ENCODE measurements at regions not wholly inside any gene's neighbourhood (a gene's known extent, or its start where the extent isn't known, plus 50 kb on each side); places are given as distances from the start of the nearest gene placed in this dataset.

DNA sequence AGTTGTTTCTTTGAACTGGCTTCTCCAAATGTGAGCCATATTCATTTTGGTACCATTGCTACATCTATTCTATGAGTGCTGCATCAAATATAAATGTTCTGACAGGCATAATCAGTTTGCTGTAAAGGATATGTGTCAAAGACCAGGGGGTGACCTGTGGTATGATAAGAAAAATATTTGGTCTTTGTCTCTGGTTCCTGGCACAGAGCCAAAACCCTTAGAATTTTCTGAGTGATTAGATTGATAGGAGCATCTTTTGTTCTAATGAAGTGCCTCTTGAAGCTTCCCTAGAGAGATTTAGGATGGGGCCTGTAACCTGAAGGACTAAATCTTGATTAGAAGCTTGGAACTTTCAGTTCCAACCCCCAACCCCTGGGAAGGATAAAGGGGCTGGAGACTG is 256.3 kb downstream of the NNT start:
- H3K4me1 ChIP-seq = no peaks in the 10 kb centered on the region
- H3K4me3 ChIP-seq = no peak overlapping the region
- DNase-seq = no peak
- H3K9me3 ChIP-seq = no peaks in the 10 kb centered on the region
- TF ChIP-seq POLR2A (IDR thresholded peaks at IDR 0.05) (no peak), EP300 (IDR thresholded peaks at IDR 0.05) (no peak), POLR2AphosphoS5 (IDR thresholded peaks at IDR 0.05) (no peak)
- TF ChIP-seq, protein P1, sequence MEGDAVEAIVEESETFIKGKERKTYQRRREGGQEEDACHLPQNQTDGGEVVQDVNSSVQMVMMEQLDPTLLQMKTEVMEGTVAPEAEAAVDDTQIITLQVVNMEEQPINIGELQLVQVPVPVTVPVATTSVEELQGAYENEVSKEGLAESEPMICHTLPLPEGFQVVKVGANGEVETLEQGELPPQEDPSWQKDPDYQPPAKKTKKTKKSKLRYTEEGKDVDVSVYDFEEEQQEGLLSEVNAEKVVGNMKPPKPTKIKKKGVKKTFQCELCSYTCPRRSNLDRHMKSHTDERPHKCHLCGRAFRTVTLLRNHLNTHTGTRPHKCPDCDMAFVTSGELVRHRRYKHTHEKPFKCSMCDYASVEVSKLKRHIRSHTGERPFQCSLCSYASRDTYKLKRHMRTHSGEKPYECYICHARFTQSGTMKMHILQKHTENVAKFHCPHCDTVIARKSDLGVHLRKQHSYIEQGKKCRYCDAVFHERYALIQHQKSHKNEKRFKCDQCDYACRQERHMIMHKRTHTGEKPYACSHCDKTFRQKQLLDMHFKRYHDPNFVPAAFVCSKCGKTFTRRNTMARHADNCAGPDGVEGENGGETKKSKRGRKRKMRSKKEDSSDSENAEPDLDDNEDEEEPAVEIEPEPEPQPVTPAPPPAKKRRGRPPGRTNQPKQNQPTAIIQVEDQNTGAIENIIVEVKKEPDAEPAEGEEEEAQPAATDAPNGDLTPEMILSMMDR (IDR thresholded peaks at IDR 0.05) = no peak
- H3K27me3 ChIP-seq = no peaks in the 10 kb centered on the region
- no peak overlapping the region for H3K27ac ChIP-seq
- intact Hi-C loops (cut with DNase I) = no loop called here
- H3K36me3 ChIP-seq = no peaks in the 10 kb centered on the region

DNA sequence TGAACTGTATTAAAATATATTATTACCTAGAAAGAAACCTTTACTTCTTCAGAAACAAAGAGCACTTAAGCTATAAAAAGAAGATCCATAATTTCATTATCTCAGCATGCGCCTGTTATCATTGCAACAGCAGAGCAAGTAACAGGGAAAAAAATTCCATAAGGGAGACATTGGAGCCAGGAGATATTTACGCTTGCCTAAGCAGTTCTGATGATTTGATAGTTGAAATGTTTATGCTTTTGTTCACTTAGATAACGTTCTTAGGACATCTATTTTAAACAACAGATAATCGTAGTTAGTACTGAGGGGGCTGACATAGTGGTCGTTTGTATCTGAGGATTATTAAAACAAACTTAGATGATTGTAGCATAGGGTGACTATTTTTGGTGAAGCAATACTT is 252.5 kb downstream of the NNT start:
- H3K36me3 ChIP-seq = no peaks in the 10 kb centered on the region
- DNase-seq = no peak
- H3K4me1 ChIP-seq = no peaks in the 10 kb centered on the region
- no peak overlapping the region for H3K27ac ChIP-seq
- 59 to 64% methylated on average over 5 of the region's 5 CpGs for WGBS, 2 donors
- H3K9me3 ChIP-seq = no peaks in the 10 kb centered on the region
- no peaks in the 10 kb centered on the region for H3K27me3 ChIP-seq
- no peak overlapping the region for H3K4me3 ChIP-seq
- intact Hi-C loops (cut with DNase I) = no loop called here
- TF ChIP-seq, protein P1 (IDR thresholded peaks at IDR 0.05) = no peak
- TF ChIP-seq POLR2AphosphoS5 (IDR thresholded peaks at IDR 0.05) (no peak), POLR2A (IDR thresholded peaks at IDR 0.05) (no peak), EP300 (IDR thresholded peaks at IDR 0.05) (no peak)

DNA sequence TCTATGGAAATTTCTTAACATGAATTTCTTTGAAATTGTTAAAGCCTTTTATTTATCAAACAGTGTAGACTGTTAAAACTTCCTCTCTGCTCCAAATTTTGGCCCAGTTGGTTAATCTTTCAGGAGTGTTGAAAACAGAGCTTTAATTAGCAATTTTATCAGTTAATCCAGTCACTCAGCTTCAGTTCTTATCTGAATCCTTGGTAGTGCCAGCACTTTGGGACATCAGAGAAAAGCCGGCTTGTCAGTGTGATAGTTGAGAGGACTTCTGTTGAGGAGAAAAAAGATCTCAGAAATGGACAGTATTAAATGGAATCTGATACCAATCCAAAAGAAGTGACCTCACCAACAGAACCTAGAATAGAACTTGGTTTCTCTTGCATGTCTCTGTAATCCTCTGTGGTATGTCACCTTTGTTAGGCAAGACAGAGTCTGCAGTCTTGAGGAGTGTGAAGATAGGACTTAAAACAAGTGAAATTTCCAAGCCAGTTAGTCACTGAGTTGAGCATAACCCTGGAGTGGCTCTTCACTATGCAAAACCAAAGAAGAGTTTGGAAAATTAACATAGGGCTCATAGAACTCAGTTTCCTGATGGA is 251.8 kb downstream of the NNT start:
- intact Hi-C loops (cut with DNase I) = no loop called here
- Histone ChIP-seq H3K4me1 (no peaks in the 10 kb centered on the region), H3K4me3 (no peak overlapping the region), H3K36me3 (no peaks in the 10 kb centered on the region), H3K27ac (no peak overlapping the region), H3K27me3 (no peaks in the 10 kb centered on the region), H3K9me3 (no peaks in the 10 kb centered on the region)
- 47 to 74% methylated on average over 1 of the region's 1 CpG for WGBS, 2 donors
- TF ChIP-seq, protein P1 (IDR thresholded peaks at IDR 0.05) = no peak
- TF ChIP-seq POLR2AphosphoS5 (IDR thresholded peaks at IDR 0.05) (no peak), EP300 (IDR thresholded peaks at IDR 0.05) (no peak), POLR2A (IDR thresholded peaks at IDR 0.05) (no peak)
- DNase-seq = no peak

DNA sequence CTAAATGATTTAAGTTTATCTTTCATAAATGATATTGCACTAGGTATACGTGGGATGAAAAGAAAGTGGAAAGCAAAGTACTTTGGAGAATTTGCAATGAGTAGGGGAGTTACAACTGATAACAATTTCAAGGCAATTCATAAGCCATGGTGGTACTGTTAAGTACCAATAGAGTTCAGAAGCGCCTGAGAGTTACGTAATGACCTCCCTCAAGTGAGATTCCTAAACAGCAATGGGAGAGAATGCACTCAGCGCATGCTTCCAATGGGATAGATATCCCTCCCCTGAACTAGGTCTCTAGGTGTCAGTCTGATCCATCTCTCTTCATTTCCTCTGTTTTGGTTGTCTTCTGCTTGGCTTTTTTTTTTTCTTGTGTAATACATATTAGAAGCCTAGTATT is 249.3 kb downstream of the NNT start:
- 93 to 94% methylated on average over 4 of the region's 4 CpGs for WGBS, 2 donors
- Histone ChIP-seq H3K27me3 (no peaks in the 10 kb centered on the region), H3K36me3 (no peaks in the 10 kb centered on the region), H3K4me1 (no peaks in the 10 kb centered on the region), H3K27ac (no peak overlapping the region), H3K9me3 (no peaks in the 10 kb centered on the region), H3K4me3 (no peak overlapping the region)
- TF ChIP-seq POLR2A (IDR thresholded peaks at IDR 0.05) (no peak), EP300 (IDR thresholded peaks at IDR 0.05) (no peak), POLR2AphosphoS5 (IDR thresholded peaks at IDR 0.05) (no peak)
- TF ChIP-seq, protein P1 (IDR thresholded peaks at IDR 0.05) = no peak
- intact Hi-C loops (cut with DNase I) = no loop called here
- DNase-seq = no peak

DNA sequence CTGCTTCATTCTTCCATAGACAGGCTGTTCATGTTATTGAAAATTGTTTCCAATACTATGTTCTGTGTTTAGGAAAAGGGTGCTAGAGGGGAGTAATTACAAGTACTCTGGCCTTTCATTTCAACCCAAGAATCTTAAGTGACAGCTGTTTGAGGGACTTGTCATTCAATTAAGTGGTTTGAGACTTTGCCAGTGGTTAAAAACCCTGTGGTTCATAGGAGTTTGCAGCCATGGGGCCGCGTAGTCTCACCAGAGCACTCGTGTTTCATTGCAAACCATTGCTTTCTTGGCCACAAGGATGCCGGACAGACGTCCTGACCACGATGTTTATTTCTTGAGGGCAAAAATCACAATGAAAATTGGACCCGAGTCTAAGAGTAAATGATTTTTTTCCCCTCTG is 248.8 kb downstream of the NNT start:
- DNase-seq = no peak
- Histone ChIP-seq H3K9me3 (no peaks in the 10 kb centered on the region), H3K4me3 (no peak overlapping the region), H3K27ac (no peak overlapping the region), H3K4me1 (no peaks in the 10 kb centered on the region), H3K27me3 (no peaks in the 10 kb centered on the region), H3K36me3 (no peaks in the 10 kb centered on the region)
- TF ChIP-seq POLR2A (IDR thresholded peaks at IDR 0.05) = no peak
- TF ChIP-seq, protein P1 (IDR thresholded peaks at IDR 0.05) = no peak
- TF ChIP-seq POLR2AphosphoS5 (IDR thresholded peaks at IDR 0.05) = no peak
- TF ChIP-seq EP300 (IDR thresholded peaks at IDR 0.05) = no peak
- 72% methylated on average over 7 of the region's 7 CpGs for WGBS, 2 donors
- intact Hi-C loops (cut with DNase I) = no loop called here
